Endothelial cell of umbilical vein (primary cell): ENCODE measurements at regions not wholly inside any gene's neighbourhood (a gene's known extent, or its start where the extent isn't known, plus 50 kb on each side); places are given as distances from the start of the nearest gene placed in this dataset.

Experiments
- BruUV-seq: library from RNA; stranded (reverse); fragments of 400-500 nt; replicated peaks from 2 replicates; lab custom pipeline; 2021; lab: Mats Ljungman, UMichigan
- CTCF ChIA-PET: fragments of 300-600, 350-600 bp; sonication (Branson Sonifier 250); formaldehyde crosslinking; loops from one replicate; lab custom pipeline; 2021; ENCODE audit warnings: antibody characterized with exemption, inconsistent platforms; lab: Charles Lee
- POLR2A ChIA-PET: fragments of 300-600, 350-600 bp; sonication (Branson Sonifier 250); formaldehyde crosslinking; loops from one replicate; lab custom pipeline; 2021; ENCODE audit warnings: antibody characterized with exemption, inconsistent platforms; lab: Charles Lee
- DNase-seq: peaks from one replicate; pipeline ENCODE4 v3.0.0-alpha.2; 2011; ENCODE audit warnings: low read depth, low spot score
- FAIRE-seq: peaks from 2 replicates; lab custom pipeline; 2011; peaks lifted over from hg19 to GRCh38; lab: Jason Lieb, UNC
- H2AFZ ChIP-seq: 2 replicates; pipeline ENCODE4 v1.6.0; 2012; ENCODE audit warnings: low read depth, low read length, control low read depth, inconsistent platforms
- H3K27ac ChIP-seq: 2 replicates; pipeline ENCODE4 v1.5.1; 2011; ENCODE audit warnings: low read depth, mild to moderate bottlenecking, control low read depth, low read length, moderate library complexity; ENCODE audit not compliant: insufficient read depth
- H3K27me3 ChIP-seq, 2 experiments: 2 replicates each; pipeline versions ENCODE4 v1.6.0 to v1.6.1; 2011; ENCODE audit warnings: low read length in 2 of 2, mixed read lengths in 1 of 2; ENCODE audit not compliant: control insufficient read depth in 2 of 2, insufficient read depth in 2 of 2
- H3K36me3 ChIP-seq, 2 experiments: 2 replicates in 1 of 2; 3 replicates in 1 of 2; pipeline ENCODE4 v1.5.1; 2011; ENCODE audit warnings: low read length in 2 of 2, mild to moderate bottlenecking in 1 of 2, moderate library complexity in 1 of 2; ENCODE audit not compliant: control insufficient read depth in 2 of 2, insufficient read depth in 2 of 2; ENCODE audit errors: extremely low read depth in 1 of 2
- H3K4me1 ChIP-seq: 3 replicates; pipeline ENCODE4 v1.5.1; 2011; ENCODE audit warnings: mild to moderate bottlenecking, low read length; ENCODE audit not compliant: control insufficient read depth, insufficient read depth; ENCODE audit errors: extremely low read depth
- H3K4me2 ChIP-seq: 2 replicates; pipeline ENCODE4 v1.6.1; 2011; ENCODE audit warnings: low read length, control low read depth, mixed read lengths; ENCODE audit not compliant: insufficient read depth
- H3K4me3 ChIP-seq, 3 experiments: fragments of 200-600 bp in 1 of 3; sonication (generic), shearing (Covaris generic) in 1 of 3; replicated peaks in 1 of 3; 2 replicates each; pipeline ENCODE4 v1.5.1; 2011 to 2016; ENCODE audit warnings: control low read depth in 3 of 3, low read length in 3 of 3, mild to moderate bottlenecking in 2 of 3, inconsistent platforms in 1 of 3, low read depth in 1 of 3, moderate library complexity in 1 of 3; ENCODE audit not compliant: insufficient read depth in 1 of 3
- H3K79me2 ChIP-seq: 2 replicates; pipeline ENCODE4 v1.6.0; 2012; ENCODE audit warnings: low read length, inconsistent platforms; ENCODE audit not compliant: control insufficient read depth, insufficient read depth
- H3K9ac ChIP-seq: replicated peaks from 2 replicates; pipeline ENCODE3; 2011; ENCODE audit warnings: low read length, control low read depth; ENCODE audit not compliant: insufficient read depth; ENCODE audit errors: extremely low read depth
- H3K9me1 ChIP-seq: replicated peaks from 3 replicates; pipeline ENCODE4 v1.6.0; 2011; ENCODE audit warnings: mild to moderate bottlenecking, low read length; ENCODE audit not compliant: control insufficient read depth, insufficient read depth; ENCODE audit errors: extremely low read depth
- H3K9me3 ChIP-seq: replicated peaks from 2 replicates; pipeline ENCODE4 v1.5.1; 2012; ENCODE audit warnings: low read length, inconsistent platforms; ENCODE audit not compliant: control insufficient read depth, insufficient read depth
- H4K20me1 ChIP-seq: replicated peaks from 2 replicates; pipeline ENCODE3; 2011; ENCODE audit warnings: mild to moderate bottlenecking, low read length; ENCODE audit not compliant: control insufficient read depth, insufficient read depth; ENCODE audit errors: extremely low read depth
- FOS ChIP-seq: IDR thresholded peaks from 2 replicates; pipeline ENCODE4 v1.6.1; 2011; ENCODE audit warnings: mild to moderate bottlenecking, low read length, moderate library complexity, borderline replicate concordance; ENCODE audit not compliant: insufficient read depth
- JUN ChIP-seq: IDR thresholded peaks from 2 replicates; pipeline ENCODE4 v1.6.1; 2011; ENCODE audit warnings: borderline replicate concordance, low read depth; ENCODE audit not compliant: insufficient read length, insufficient read depth
- MYC ChIP-seq: IDR thresholded peaks from one replicate; pipeline ENCODE4 v1.6.1; 2011; ENCODE audit warnings: mild to moderate bottlenecking, low read depth, low read length
- dilution Hi-C: fragments of 300-500 bp; cut with MboI; formaldehyde crosslinking; loops from one replicate; pipeline ENCODE4 v1.15.0; 2019; ENCODE audit warnings: low sequenced_read_pairs; ENCODE audit not compliant: extremely low pct_ligation_motif_present
- intact Hi-C: fragments of 100-400 bp; cut with micrococcal nuclease; formaldehyde crosslinking; loops from one replicate; pipeline ENCODE4 v1.10.0; 2022
- TF ChIP-seq, protein P1 (sequence below): IDR thresholded peaks from 2 replicates; pipeline ENCODE4 v1.6.1; 2011; ENCODE audit not compliant: insufficient read depth, insufficient read length

DNA sequence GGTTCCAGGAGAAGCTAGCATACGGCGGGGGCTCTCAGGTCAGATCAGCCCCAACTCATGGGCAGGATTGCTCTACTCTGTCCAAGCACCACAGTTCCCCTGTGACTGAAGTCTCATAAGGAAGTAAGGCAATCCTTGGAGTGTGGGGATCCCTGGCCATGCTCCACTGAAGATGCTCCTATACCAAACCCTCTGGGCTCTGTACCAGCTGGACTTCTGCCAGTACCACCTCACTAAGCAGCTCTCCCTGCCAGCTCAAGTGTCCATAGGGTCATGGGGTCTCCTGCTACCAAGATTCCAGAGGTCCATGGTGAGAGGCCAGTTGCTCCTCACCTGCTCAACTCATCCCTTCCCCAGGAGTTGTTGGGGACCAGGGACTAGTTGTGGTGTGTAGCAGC is 355.7 kb upstream of the STEAP1 start:
- dilution Hi-C loops (no loop called here), intact Hi-C loops (no loop called here)
- H3K9me1 ChIP-seq = no peaks in the 10 kb centered on the region
- no peak overlapping the region for H2AFZ ChIP-seq
- TF ChIP-seq, protein P1, sequence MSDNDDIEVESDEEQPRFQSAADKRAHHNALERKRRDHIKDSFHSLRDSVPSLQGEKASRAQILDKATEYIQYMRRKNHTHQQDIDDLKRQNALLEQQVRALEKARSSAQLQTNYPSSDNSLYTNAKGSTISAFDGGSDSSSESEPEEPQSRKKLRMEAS = no peak
- no peaks in the 10 kb centered on the region for H3K4me1 ChIP-seq
- POLR2A ChIA-PET = no interaction called here
- H3K79me2 ChIP-seq = no peaks in the 10 kb centered on the region
- FAIRE-seq (no peak), DNase-seq (no peak)
- H3K27me3 ChIP-seq = no peaks in the 10 kb centered on the region
- H3K4me2 ChIP-seq = no peak overlapping the region
- no peaks in the 10 kb centered on the region for H3K9me3 ChIP-seq
- BruUV-seq = no TSS peak
- no peaks in the 10 kb centered on the region for H3K36me3 ChIP-seq
- CTCF ChIA-PET = no interaction called here
- H3K4me3 ChIP-seq = no peak overlapping the region
- no peak overlapping the region for H3K27ac ChIP-seq
- no peaks in the 10 kb centered on the region for H4K20me1 ChIP-seq
- no peak overlapping the region for H3K9ac ChIP-seq

DNA sequence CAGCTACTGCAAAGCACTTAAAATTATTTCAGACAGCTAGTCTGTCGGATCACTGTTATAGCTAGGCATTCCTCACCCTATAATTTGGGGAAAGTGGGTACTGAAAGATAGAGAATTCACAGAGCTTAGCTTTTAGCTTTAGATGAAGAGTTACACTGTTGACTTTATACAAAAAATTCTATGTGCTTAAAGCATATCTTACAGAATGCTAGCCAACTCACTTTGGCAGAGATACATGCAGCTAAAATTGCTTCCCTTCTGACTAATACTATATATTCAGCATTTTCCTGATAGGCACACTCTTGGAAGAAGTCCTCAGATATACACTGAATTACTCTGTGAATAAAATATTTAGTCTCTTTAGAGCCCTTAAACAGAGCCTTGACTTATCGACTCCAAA is 353.5 kb upstream of the STEAP1 start:
- no peaks in the 10 kb centered on the region for H3K79me2 ChIP-seq
- H3K4me2 ChIP-seq = no peak overlapping the region
- no peak for TF ChIP-seq FOS
- TF ChIP-seq, protein P1 = no peak
- TF ChIP-seq JUN = no peak
- TF ChIP-seq MYC = no peak
- H3K27me3 ChIP-seq = no peaks in the 10 kb centered on the region
- no peak for DNase-seq
- no peaks in the 10 kb centered on the region for H3K9me3 ChIP-seq
- intact Hi-C loops = no loop called here
- dilution Hi-C loops = no loop called here
- no peak overlapping the region for H2AFZ ChIP-seq
- BruUV-seq = no TSS peak
- POLR2A ChIA-PET = no interaction called here
- no peak overlapping the region for H3K4me3 ChIP-seq
- no peaks in the 10 kb centered on the region for H4K20me1 ChIP-seq
- H3K9ac ChIP-seq = no peak overlapping the region
- CTCF ChIA-PET = no interaction called here
- no peaks in the 10 kb centered on the region for H3K4me1 ChIP-seq
- H3K27ac ChIP-seq = no peak overlapping the region
- no peaks in the 10 kb centered on the region for H3K36me3 ChIP-seq
- FAIRE-seq = no peak
- no peaks in the 10 kb centered on the region for H3K9me1 ChIP-seq
